ENCODE measurements at regions not wholly inside any gene's neighbourhood (a gene's known extent, or its start where the extent isn't known, plus 50 kb on each side); places are given as distances from the start of the nearest gene placed in this dataset.

DNA sequence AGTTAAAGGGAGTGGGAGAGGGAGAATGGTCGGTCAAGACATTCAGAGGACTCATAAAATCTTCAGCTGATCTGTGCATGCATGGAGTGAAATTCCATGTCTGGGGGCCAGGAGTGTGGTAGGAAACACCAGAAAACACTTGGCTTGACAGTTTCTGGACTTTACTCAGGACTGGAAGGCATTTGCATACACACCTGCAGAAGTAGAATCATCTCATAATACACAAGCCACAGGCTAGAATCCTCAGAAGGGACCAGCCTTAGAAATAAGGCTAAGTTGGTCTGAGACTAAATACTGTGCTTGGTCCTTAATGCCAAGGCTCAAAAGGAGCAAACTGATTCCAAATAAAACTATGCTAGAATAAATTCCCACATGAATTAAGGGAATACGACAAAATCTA, 328.1 kb upstream of the KITLG start:
- Mint-ChIP-seq H3K27me3 (ENCODE audit: insufficient read depth, low read depth) (peaks cover 3% of the 10 kb centered on the region), H3K4me1 (no peaks in the 10 kb centered on the region), H3K9me3 (peaks cover 27% of the 10 kb centered on the region), H3K27ac (no peak overlapping the region), H3K36me3 (no peaks in the 10 kb centered on the region), H3K4me3 (no peak overlapping the region)
- no peaks in the 10 kb centered on the region for H3K79me2 ChIP-seq (ENCODE audit: low read depth)
- no peak overlapping the region for H3K9ac ChIP-seq
- no peaks in the 10 kb centered on the region for H4K20me1 ChIP-seq (ENCODE audit: low read depth)
- no peak overlapping the region for H3K27ac ChIP-seq
- no peak overlapping the region for H3K4me3 ChIP-seq
- DNase-seq (ENCODE audit: low spot score), result no peak
- H3K27me3 ChIP-seq, result no peaks in the 10 kb centered on the region
- H3K9me3 ChIP-seq (ENCODE audit: low read depth), result no peaks in the 10 kb centered on the region
- no peaks in the 10 kb centered on the region for H3F3A ChIP-seq (ENCODE audit: low read depth)
- H2AFZ ChIP-seq (replicated peaks), result no peak overlapping the region
- H3K36me3 ChIP-seq, result no peaks in the 10 kb centered on the region
- TF ChIP-seq EZH2 (IDR thresholded peaks at IDR 0.05) (no peak), EZH2phosphoT487 (IDR thresholded peaks at IDR 0.05) (no peak)
- TF ChIP-seq, protein P1, sequence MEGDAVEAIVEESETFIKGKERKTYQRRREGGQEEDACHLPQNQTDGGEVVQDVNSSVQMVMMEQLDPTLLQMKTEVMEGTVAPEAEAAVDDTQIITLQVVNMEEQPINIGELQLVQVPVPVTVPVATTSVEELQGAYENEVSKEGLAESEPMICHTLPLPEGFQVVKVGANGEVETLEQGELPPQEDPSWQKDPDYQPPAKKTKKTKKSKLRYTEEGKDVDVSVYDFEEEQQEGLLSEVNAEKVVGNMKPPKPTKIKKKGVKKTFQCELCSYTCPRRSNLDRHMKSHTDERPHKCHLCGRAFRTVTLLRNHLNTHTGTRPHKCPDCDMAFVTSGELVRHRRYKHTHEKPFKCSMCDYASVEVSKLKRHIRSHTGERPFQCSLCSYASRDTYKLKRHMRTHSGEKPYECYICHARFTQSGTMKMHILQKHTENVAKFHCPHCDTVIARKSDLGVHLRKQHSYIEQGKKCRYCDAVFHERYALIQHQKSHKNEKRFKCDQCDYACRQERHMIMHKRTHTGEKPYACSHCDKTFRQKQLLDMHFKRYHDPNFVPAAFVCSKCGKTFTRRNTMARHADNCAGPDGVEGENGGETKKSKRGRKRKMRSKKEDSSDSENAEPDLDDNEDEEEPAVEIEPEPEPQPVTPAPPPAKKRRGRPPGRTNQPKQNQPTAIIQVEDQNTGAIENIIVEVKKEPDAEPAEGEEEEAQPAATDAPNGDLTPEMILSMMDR (IDR thresholded peaks at IDR 0.05), result no peak
- H3K4me1 ChIP-seq, result no peaks in the 10 kb centered on the region
- no peak overlapping the region for H3K4me2 ChIP-seq

DNA sequence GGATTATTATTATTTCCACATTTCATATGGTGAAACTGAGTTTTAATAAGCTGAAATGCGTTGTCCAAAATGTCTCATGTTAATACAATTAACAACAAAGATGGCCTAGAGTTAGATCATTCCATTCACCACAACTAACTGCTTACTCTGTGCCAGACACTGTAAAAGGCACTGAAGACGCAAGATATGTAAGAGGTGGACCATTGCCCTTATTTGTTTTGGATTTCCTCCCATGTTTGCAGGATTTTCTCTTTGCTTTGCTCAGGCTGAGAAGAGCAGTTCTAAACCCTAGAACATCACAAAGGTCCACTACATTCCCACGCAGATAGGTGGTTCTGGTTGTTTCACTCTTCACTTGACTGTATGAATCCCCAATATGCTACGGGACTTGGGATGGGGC, 324.4 kb upstream of the KITLG start:
- Histone ChIP-seq H3K79me2 (ENCODE audit: low read depth) (no peaks in the 10 kb centered on the region), H3K4me2 (no peak overlapping the region), H3F3A (ENCODE audit: low read depth) (no peaks in the 10 kb centered on the region), H3K36me3 (no peaks in the 10 kb centered on the region), H4K20me1 (ENCODE audit: low read depth) (no peaks in the 10 kb centered on the region), H3K9ac (no peak overlapping the region), H2AFZ (replicated peaks) (peak overlapping the region; percentile 4), H3K4me1 (no peaks in the 10 kb centered on the region), H3K4me3 (no peak overlapping the region), H3K9me3 (ENCODE audit: low read depth) (no peaks in the 10 kb centered on the region), H3K27me3 (no peaks in the 10 kb centered on the region), H3K27ac (no peak overlapping the region)
- TF ChIP-seq, protein P1 (IDR thresholded peaks at IDR 0.05), result no peak
- TF ChIP-seq EZH2 (IDR thresholded peaks at IDR 0.05) (no peak), EZH2phosphoT487 (IDR thresholded peaks at IDR 0.05) (no peak)
- Mint-ChIP-seq H3K4me3 (no peak overlapping the region), H3K36me3 (no peaks in the 10 kb centered on the region), H3K27me3 (ENCODE audit: insufficient read depth, low read depth) (no peaks in the 10 kb centered on the region), H3K4me1 (no peaks in the 10 kb centered on the region), H3K27ac (no peak overlapping the region), H3K9me3 (peaks cover 4% of the 10 kb centered on the region)
- no peak for DNase-seq (ENCODE audit: low spot score)

DNA sequence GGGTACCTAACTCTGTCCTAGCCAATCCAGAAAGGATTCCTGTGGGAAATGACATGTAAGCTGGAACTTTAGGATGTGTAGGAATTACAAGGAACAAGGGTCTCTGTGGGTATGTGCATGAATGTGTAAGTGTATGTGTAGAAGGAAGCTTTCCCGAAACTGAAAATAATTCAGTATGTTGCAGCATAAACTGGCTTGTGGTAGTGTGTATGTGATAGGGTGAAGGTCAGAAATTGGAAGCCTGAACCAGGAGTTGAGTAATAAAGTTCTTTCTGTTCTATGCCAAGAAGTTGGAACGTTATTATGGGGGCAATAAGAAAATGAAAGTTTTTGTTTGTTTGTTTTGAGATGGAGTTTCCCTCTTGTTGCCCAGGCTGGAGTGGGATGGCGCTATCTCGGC, 323.1 kb upstream of the KITLG start:
- Histone ChIP-seq H3K27ac (no peak overlapping the region), H3K36me3 (no peaks in the 10 kb centered on the region), H3K4me1 (no peaks in the 10 kb centered on the region), H2AFZ (replicated peaks) (no peak overlapping the region), H3K9ac (no peak overlapping the region), H3K4me3 (no peak overlapping the region), H3K79me2 (ENCODE audit: low read depth) (no peaks in the 10 kb centered on the region), H3F3A (ENCODE audit: low read depth) (no peaks in the 10 kb centered on the region), H3K9me3 (ENCODE audit: low read depth) (no peaks in the 10 kb centered on the region), H3K4me2 (no peak overlapping the region), H3K27me3 (no peaks in the 10 kb centered on the region), H4K20me1 (ENCODE audit: low read depth) (no peaks in the 10 kb centered on the region)
- Mint-ChIP-seq H3K27me3 (ENCODE audit: insufficient read depth, low read depth) (no peaks in the 10 kb centered on the region), H3K36me3 (no peaks in the 10 kb centered on the region), H3K4me3 (no peak overlapping the region), H3K9me3 (no peaks in the 10 kb centered on the region), H3K4me1 (no peaks in the 10 kb centered on the region), H3K27ac (no peak overlapping the region)
- TF ChIP-seq, protein P1 (IDR thresholded peaks at IDR 0.05), result no peak
- TF ChIP-seq EZH2 (IDR thresholded peaks at IDR 0.05), result no peak
- no peak for DNase-seq (ENCODE audit: low spot score)

DNA sequence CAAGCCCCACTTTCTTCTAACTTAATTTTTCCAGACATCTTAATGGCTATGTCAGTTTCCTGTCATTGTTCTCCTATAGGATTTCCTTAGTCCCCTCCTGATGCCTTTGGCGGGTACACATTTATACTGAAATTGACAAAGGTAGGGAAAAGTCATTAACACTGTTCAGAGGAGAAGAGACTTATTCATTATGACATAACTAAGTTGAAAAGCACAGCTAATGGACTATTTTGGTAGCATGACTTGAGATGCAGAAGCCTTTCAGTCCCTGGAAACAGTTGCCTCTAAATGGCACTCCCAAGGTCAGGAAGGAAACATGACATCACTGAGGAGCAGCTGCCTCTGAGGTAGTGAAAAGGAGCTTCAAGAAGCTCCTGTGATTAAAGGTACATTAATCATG, 317.5 kb upstream of the KITLG start:
- Mint-ChIP-seq H3K36me3 (no peaks in the 10 kb centered on the region), H3K4me1 (peaks cover 2% of the 10 kb centered on the region), H3K9me3 (no peaks in the 10 kb centered on the region), H3K27ac (no peak overlapping the region), H3K4me3 (no peak overlapping the region), H3K27me3 (ENCODE audit: insufficient read depth, low read depth) (peaks cover 2% of the 10 kb centered on the region)
- H3K4me2 ChIP-seq, result no peak overlapping the region
- no peak overlapping the region for H2AFZ ChIP-seq (replicated peaks)
- H3K27me3 ChIP-seq, result no peaks in the 10 kb centered on the region
- no peaks in the 10 kb centered on the region for H3F3A ChIP-seq (ENCODE audit: low read depth)
- no peaks in the 10 kb centered on the region for H3K36me3 ChIP-seq
- no peak overlapping the region for H3K9ac ChIP-seq
- DNase-seq (ENCODE audit: low spot score), result no peak
- no peaks in the 10 kb centered on the region for H3K4me1 ChIP-seq
- no peaks in the 10 kb centered on the region for H4K20me1 ChIP-seq (ENCODE audit: low read depth)
- no peak overlapping the region for H3K27ac ChIP-seq
- no peak overlapping the region for H3K4me3 ChIP-seq
- H3K79me2 ChIP-seq (ENCODE audit: low read depth), result no peaks in the 10 kb centered on the region
- no peaks in the 10 kb centered on the region for H3K9me3 ChIP-seq (ENCODE audit: low read depth)
- no peak for TF ChIP-seq EZH2 (IDR thresholded peaks at IDR 0.05)
- no peak for TF ChIP-seq EZH2phosphoT487 (IDR thresholded peaks at IDR 0.05)
- TF ChIP-seq, protein P1 (IDR thresholded peaks at IDR 0.05), result no peak
